ENCODE measurements at regions not wholly inside any gene's neighbourhood (a gene's known extent, or its start where the extent isn't known, plus 50 kb on each side); places are given as distances from the start of the nearest gene placed in this dataset.

DNA sequence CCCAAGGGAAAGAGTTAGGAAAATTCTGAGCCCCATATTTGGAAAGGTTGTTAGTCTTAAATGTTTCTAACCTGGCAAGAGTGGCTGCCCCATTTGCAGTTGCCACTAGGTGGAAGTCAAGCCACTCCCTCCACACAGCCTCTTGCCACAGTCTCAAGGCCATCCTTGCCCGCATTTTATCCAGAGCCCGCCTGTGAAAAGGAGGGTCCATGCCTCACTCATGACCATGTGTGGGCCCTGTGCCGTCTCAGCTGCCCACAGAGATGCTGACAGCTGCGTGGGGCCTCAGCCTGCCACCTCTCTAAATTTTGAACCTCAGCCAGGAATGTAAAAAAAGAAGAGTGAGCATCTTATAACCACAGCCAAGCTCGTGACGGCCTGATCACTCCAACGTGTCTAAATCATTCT is 201.5 kb upstream of the FAM241A start:
- TF ChIP-seq, protein P1, sequence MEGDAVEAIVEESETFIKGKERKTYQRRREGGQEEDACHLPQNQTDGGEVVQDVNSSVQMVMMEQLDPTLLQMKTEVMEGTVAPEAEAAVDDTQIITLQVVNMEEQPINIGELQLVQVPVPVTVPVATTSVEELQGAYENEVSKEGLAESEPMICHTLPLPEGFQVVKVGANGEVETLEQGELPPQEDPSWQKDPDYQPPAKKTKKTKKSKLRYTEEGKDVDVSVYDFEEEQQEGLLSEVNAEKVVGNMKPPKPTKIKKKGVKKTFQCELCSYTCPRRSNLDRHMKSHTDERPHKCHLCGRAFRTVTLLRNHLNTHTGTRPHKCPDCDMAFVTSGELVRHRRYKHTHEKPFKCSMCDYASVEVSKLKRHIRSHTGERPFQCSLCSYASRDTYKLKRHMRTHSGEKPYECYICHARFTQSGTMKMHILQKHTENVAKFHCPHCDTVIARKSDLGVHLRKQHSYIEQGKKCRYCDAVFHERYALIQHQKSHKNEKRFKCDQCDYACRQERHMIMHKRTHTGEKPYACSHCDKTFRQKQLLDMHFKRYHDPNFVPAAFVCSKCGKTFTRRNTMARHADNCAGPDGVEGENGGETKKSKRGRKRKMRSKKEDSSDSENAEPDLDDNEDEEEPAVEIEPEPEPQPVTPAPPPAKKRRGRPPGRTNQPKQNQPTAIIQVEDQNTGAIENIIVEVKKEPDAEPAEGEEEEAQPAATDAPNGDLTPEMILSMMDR (IDR thresholded peaks at IDR 0.05; ENCODE audit: extremely low read depth, low read depth, low read length): peak; percentile 32
- no peaks in the 10 kb centered on the region for H3K27me3 ChIP-seq (ENCODE audit: insufficient read depth, low read length)
- no peaks in the 10 kb centered on the region for H3K4me1 ChIP-seq (ENCODE audit: insufficient read depth, low read length)
- no peak overlapping the region for H2AFZ ChIP-seq (ENCODE audit: low read length)
- H3K27ac ChIP-seq (ENCODE audit: low read depth, low read length): no peak overlapping the region
- no peaks in the 10 kb centered on the region for H3K36me3 ChIP-seq (ENCODE audit: insufficient read depth, low read length)
- H3K79me2 ChIP-seq (ENCODE audit: insufficient read depth, low read length): no peaks in the 10 kb centered on the region
- no peaks in the 10 kb centered on the region for H3K9me3 ChIP-seq (ENCODE audit: low read depth, low read length)
- no peak for DNase-seq (ENCODE audit: insufficient read length, low spot score, missing footprints)
- H3K4me3 ChIP-seq (ENCODE audit: insufficient read depth, low read length): no peak overlapping the region
- H4K20me1 ChIP-seq (ENCODE audit: insufficient read depth, low read length): no peaks in the 10 kb centered on the region
- no peak overlapping the region for H3K4me2 ChIP-seq (ENCODE audit: insufficient read depth, low read length)

DNA sequence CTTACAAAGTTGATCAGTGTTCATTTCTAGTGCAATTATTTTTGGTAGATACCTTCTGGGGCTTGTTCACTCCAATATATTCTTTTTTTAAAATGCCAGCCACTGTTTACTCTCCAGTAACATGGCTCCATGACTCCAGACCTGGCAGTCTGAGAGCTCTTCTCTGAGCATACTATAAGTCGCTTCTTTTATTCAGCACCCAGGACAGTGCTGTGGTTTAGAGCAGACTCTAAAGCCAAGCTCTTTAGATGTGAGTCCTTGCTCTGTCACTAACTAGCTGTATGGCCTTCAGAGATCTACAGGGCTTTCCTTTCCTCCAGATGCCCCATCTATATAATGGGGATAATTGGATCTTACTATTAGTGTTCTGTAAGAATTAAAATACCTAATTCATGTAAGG is 200.2 kb upstream of the FAM241A start:
- no peak for DNase-seq (ENCODE audit: insufficient read length, low spot score, missing footprints)
- TF ChIP-seq, protein P1 (IDR thresholded peaks at IDR 0.05; ENCODE audit: extremely low read depth, low read depth, low read length): no peak
- Histone ChIP-seq H3K79me2 (ENCODE audit: insufficient read depth, low read length) (no peaks in the 10 kb centered on the region), H2AFZ (ENCODE audit: low read length) (no peak overlapping the region), H3K9me3 (ENCODE audit: low read depth, low read length) (no peaks in the 10 kb centered on the region), H3K27me3 (ENCODE audit: insufficient read depth, low read length) (no peaks in the 10 kb centered on the region), H3K4me3 (ENCODE audit: insufficient read depth, low read length) (no peak overlapping the region), H4K20me1 (ENCODE audit: insufficient read depth, low read length) (no peaks in the 10 kb centered on the region), H3K27ac (ENCODE audit: low read depth, low read length) (no peak overlapping the region), H3K4me2 (ENCODE audit: insufficient read depth, low read length) (no peak overlapping the region), H3K4me1 (ENCODE audit: insufficient read depth, low read length) (no peaks in the 10 kb centered on the region), H3K36me3 (ENCODE audit: insufficient read depth, low read length) (no peaks in the 10 kb centered on the region)

DNA sequence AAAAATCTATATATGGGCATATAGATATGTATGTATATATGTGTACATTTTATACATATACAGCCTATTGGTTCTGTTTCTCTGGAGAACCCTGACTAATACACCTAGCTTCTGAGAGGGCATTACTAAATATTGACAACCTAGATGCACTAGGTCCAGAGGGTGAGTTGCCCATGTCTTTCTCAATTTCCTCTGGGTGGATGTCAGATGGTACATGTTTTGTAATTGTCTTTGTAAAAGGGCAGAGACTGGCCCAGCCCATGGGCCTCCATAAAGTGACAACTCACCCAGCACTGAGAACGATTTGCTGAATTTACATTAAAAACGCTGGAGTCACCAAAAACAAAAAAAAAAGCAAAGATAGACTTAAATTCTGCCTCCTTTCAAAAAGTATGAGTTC is 198.5 kb upstream of the FAM241A start:
- H3K27me3 ChIP-seq (ENCODE audit: insufficient read depth, low read length): no peaks in the 10 kb centered on the region
- H3K4me3 ChIP-seq (ENCODE audit: insufficient read depth, low read length): no peak overlapping the region
- H3K4me1 ChIP-seq (ENCODE audit: insufficient read depth, low read length): no peaks in the 10 kb centered on the region
- H3K79me2 ChIP-seq (ENCODE audit: insufficient read depth, low read length): no peaks in the 10 kb centered on the region
- TF ChIP-seq, protein P1 (IDR thresholded peaks at IDR 0.05; ENCODE audit: extremely low read depth, low read depth, low read length): no peak
- no peaks in the 10 kb centered on the region for H4K20me1 ChIP-seq (ENCODE audit: insufficient read depth, low read length)
- H2AFZ ChIP-seq (ENCODE audit: low read length): no peak overlapping the region
- no peak overlapping the region for H3K4me2 ChIP-seq (ENCODE audit: insufficient read depth, low read length)
- H3K36me3 ChIP-seq (ENCODE audit: insufficient read depth, low read length): no peaks in the 10 kb centered on the region
- DNase-seq (ENCODE audit: insufficient read length, low spot score, missing footprints): no peak
- H3K27ac ChIP-seq (ENCODE audit: low read depth, low read length): no peak overlapping the region
- no peaks in the 10 kb centered on the region for H3K9me3 ChIP-seq (ENCODE audit: low read depth, low read length)

DNA sequence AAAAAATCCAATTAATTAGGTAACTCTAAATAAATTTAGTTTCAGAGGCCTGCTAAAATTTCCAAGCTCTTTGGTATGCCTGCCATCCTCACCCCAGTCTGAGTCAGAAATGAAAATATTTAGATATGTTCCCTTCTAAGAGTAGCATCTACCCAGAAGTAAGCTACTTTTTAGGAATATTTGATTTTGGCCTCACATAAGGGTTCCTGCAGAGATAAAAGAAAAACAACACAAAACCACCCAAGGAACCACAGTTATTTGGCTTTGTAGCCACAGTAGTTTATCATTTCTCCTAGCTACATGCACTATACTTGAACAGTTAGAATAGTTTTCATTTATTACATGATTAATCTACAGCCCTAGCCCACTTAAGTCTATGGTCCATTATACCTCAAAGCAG is 192.6 kb upstream of the FAM241A start:
- no peak overlapping the region for H2AFZ ChIP-seq (ENCODE audit: low read length)
- no peak for DNase-seq (ENCODE audit: insufficient read length, low spot score, missing footprints)
- no peak overlapping the region for H3K4me3 ChIP-seq (ENCODE audit: insufficient read depth, low read length)
- no peaks in the 10 kb centered on the region for H3K79me2 ChIP-seq (ENCODE audit: insufficient read depth, low read length)
- no peaks in the 10 kb centered on the region for H3K36me3 ChIP-seq (ENCODE audit: insufficient read depth, low read length)
- no peaks in the 10 kb centered on the region for H4K20me1 ChIP-seq (ENCODE audit: insufficient read depth, low read length)
- H3K27ac ChIP-seq (ENCODE audit: low read depth, low read length): no peak overlapping the region
- TF ChIP-seq, protein P1 (IDR thresholded peaks at IDR 0.05; ENCODE audit: extremely low read depth, low read depth, low read length): no peak
- H3K9me3 ChIP-seq (ENCODE audit: low read depth, low read length): no peaks in the 10 kb centered on the region
- no peak overlapping the region for H3K4me2 ChIP-seq (ENCODE audit: insufficient read depth, low read length)
- H3K27me3 ChIP-seq (ENCODE audit: insufficient read depth, low read length): no peaks in the 10 kb centered on the region
- no peaks in the 10 kb centered on the region for H3K4me1 ChIP-seq (ENCODE audit: insufficient read depth, low read length)

All from osteoblast (primary cell).